GM13976 (cell line): ENCODE measurements at regions not wholly inside any gene's neighbourhood (a gene's known extent, or its start where the extent isn't known, plus 50 kb on each side); places are given as distances from the start of the nearest gene placed in this dataset.

Experiments
- DNase-seq: peaks from one replicate; pipeline ENCODE4 v3.0.0; 2012; ENCODE audit warnings: low spot score
- CTCF ChIP-seq: IDR thresholded peaks from 2 replicates; pipeline ENCODE4 v1.5.1; 2012; ENCODE audit warnings: borderline replicate concordance, mild to moderate bottlenecking; ENCODE audit not compliant: insufficient read depth; ENCODE audit errors: extremely low read depth, missing control alignments, control extremely low read depth
- in situ Hi-C: fragments of 300-500 bp; cut with MboI; formaldehyde crosslinking; loops from one replicate; pipeline ENCODE4 v1.12.0; 2022; ENCODE audit warnings: low sequenced_read_pairs, mixed read lengths, inconsistent platforms; ENCODE audit not compliant: unreplicated experiment

- in situ Hi-C loops = no loop called here
- DNase-seq = no peak
- no peak for TF ChIP-seq CTCF
Observed at GRCh38 chr18:51398104-51398503, 200.6 kb upstream of the MEX3C start.

GRCh38 chr18:51399491-51400122 is 202.1 kb upstream of the MEX3C start:
- no peak for DNase-seq
- TF ChIP-seq CTCF = no peak
- in situ Hi-C loops = no loop called here

GRCh38 chr18:51400721-51401120 is 203.2 kb upstream of the MEX3C start:
- no peak for DNase-seq
- in situ Hi-C loops = no loop called here
- TF ChIP-seq CTCF = no peak

GRCh38 chr18:51401912-51402311 is 204.4 kb upstream of the MEX3C start:
- no peak for TF ChIP-seq CTCF
- in situ Hi-C loops = no loop called here
- no peak for DNase-seq

- in situ Hi-C loops = no loop called here
- no peak for TF ChIP-seq CTCF
- DNase-seq = no peak
Observed at GRCh38 chr18:51404620-51405019, 207.1 kb upstream of the MEX3C start.

- no peak for TF ChIP-seq CTCF
- in situ Hi-C loops = no loop called here
- no peak for DNase-seq
Observed at GRCh38 chr18:51405683-51406477, 208.4 kb upstream of the MEX3C start.
